SW 1271 (cell line): ENCODE measurements at regions not wholly inside any gene's neighbourhood (a gene's known extent, or its start where the extent isn't known, plus 50 kb on each side); places are given as distances from the start of the nearest gene placed in this dataset.
"Not testable (repeated sequence)": the region's sequence is repeated elsewhere in the genome, so short reads cannot be mapped to it uniquely, and the experiment has no call there.

Source experiments
- DNase-seq, 2 experiments: peaks; one replicate each; lab custom pipeline; 2025; lab: John Stamatoyannopoulos, UW

- DNase-seq = no peak
Measured at GRCh38 chrX:118257781-118258180, 88.1 kb upstream of the WDR44 start.

GRCh38 chrX:118259213-118259612 lies 86.7 kb upstream of the WDR44 start:
- DNase-seq = no peak

- no peak for DNase-seq
Measured at GRCh38 chrX:118261151-118261550, 84.8 kb upstream of the WDR44 start.

- DNase-seq = no peak
Measured at GRCh38 chrX:118271775-118272174, 74.1 kb upstream of the WDR44 start.

GRCh38 chrX:118272242-118272641 lies 73.7 kb upstream of the WDR44 start:
- DNase-seq = no peak

- DNase-seq = no peak
Measured at GRCh38 chrX:118286066-118286762, 59.7 kb upstream of the WDR44 start.

GRCh38 chrX:118295818-118296217 lies 50.1 kb upstream of the WDR44 start:
- DNase-seq = not testable (repeated sequence)
